A549 (cell line): ENCODE measurements at regions not wholly inside any gene's neighbourhood (a gene's known extent, or its start where the extent isn't known, plus 50 kb on each side); places are given as distances from the start of the nearest gene placed in this dataset.

Source experiments
- CHD2 ChIP-seq: fragments of 150-350 bp; IDR thresholded peaks from 2 replicates; pipeline ENCODE4 v1.6.1; 2014; ENCODE audit warnings: low read length; ENCODE audit not compliant: partially characterized antibody
- EHF ChIP-seq: fragments of 250-450 bp; sonication (Bioruptor Pico); IDR thresholded peaks from 2 replicates; pipeline ENCODE4 v1.5.0; 2020; ENCODE audit warnings: mild to moderate bottlenecking
- FOSB ChIP-seq: fragments of 250-450 bp; sonication (Bioruptor Pico); IDR thresholded peaks from 2 replicates; pipeline ENCODE4 v1.5.0; 2020; ENCODE audit warnings: mild to moderate bottlenecking, moderate library complexity
- HEYL ChIP-seq: fragments of 250-450 bp; sonication (Bioruptor Pico); IDR thresholded peaks from 2 replicates; pipeline ENCODE4 v1.8.0; 2021; ENCODE audit warnings: mild to moderate bottlenecking, moderate library complexity
- MAFK ChIP-seq: fragments of 450-650 bp; IDR thresholded peaks from 2 replicates; pipeline ENCODE4 v1.6.1; 2014; ENCODE audit not compliant: partially characterized antibody
- MAZ ChIP-seq: fragments of 150-350 bp; IDR thresholded peaks from 2 replicates; pipeline ENCODE4 v1.6.1; 2014; ENCODE audit warnings: antibody characterized with exemption, low read depth, low read length, borderline replicate concordance
- MYC ChIP-seq: IDR thresholded peaks from 2 replicates; pipeline ENCODE4 v1.6.1; 2012; ENCODE audit warnings: mild to moderate bottlenecking, inconsistent platforms, low read length, improper control_type of control experiment, borderline replicate concordance
- POLR2A ChIP-seq: IDR thresholded peaks from 2 replicates; pipeline ENCODE4 v1.6.1; 2012; ENCODE audit warnings: mild to moderate bottlenecking, low read length
- RCOR1 ChIP-seq: fragments of 150-350 bp; IDR thresholded peaks from 2 replicates; pipeline ENCODE4 v1.6.1; 2014; ENCODE audit warnings: antibody characterized with exemption, low read length, low read depth
- SMC3 ChIP-seq: fragments of >200 bp; sonication (Bioruptor Twin); formaldehyde crosslinking; IDR thresholded peaks from 3 replicates; pipeline ENCODE4 v1.6.1; 2018; ENCODE audit warnings: inconsistent platforms
- TFCP2L1 ChIP-seq: fragments of 250-450 bp; sonication (Bioruptor Pico); IDR thresholded peaks from 2 replicates; pipeline ENCODE4 v1.5.0; 2021; ENCODE audit warnings: mild to moderate bottlenecking
- TF ChIP-seq, protein P1 (sequence below): fragments of >200 bp; sonication (Bioruptor Twin); formaldehyde crosslinking; IDR thresholded peaks from 3 replicates; pipeline ENCODE4 v1.5.1; 2016
- TF ChIP-seq, protein P2 (sequence below): fragments of 200-600 bp; sonication (generic); IDR thresholded peaks from 2 replicates; pipeline ENCODE4 v1.6.1; 2016; ENCODE audit warnings: antibody characterized with exemption, mild to moderate bottlenecking, moderate library complexity
- TF ChIP-seq, protein P3 (sequence below): fragments of 250-450 bp; sonication (Bioruptor Pico); IDR thresholded peaks from 2 replicates; pipeline ENCODE4 v1.5.0; 2020; ENCODE audit warnings: low read depth, mild to moderate bottlenecking, moderate library complexity

DNA sequence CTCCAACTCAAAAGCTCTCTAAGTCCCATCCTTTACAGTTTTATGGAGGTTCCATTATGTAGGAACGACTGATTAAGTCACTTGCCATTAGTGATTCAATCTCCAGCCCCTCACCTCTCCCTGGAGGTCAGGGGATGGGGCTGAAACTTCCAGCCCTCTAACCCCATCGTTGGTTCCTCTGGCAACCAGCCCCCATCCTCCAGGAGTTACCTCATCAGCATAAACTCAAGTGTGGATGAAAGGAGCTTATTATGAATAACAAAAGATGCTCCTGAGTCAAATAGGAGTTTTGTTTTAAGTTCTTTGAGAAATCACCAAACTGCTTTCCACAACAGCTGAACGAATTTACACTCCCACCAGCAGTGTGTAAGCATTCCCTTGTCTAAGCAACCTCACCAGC lies 494.3 kb upstream of the AUTS2 start:
- no peak for TF ChIP-seq MAZ
- TF ChIP-seq, protein P1, sequence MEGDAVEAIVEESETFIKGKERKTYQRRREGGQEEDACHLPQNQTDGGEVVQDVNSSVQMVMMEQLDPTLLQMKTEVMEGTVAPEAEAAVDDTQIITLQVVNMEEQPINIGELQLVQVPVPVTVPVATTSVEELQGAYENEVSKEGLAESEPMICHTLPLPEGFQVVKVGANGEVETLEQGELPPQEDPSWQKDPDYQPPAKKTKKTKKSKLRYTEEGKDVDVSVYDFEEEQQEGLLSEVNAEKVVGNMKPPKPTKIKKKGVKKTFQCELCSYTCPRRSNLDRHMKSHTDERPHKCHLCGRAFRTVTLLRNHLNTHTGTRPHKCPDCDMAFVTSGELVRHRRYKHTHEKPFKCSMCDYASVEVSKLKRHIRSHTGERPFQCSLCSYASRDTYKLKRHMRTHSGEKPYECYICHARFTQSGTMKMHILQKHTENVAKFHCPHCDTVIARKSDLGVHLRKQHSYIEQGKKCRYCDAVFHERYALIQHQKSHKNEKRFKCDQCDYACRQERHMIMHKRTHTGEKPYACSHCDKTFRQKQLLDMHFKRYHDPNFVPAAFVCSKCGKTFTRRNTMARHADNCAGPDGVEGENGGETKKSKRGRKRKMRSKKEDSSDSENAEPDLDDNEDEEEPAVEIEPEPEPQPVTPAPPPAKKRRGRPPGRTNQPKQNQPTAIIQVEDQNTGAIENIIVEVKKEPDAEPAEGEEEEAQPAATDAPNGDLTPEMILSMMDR, result no peak
- TF ChIP-seq MAFK, result no peak
- no peak for TF ChIP-seq FOSB (CRISPR knock-in tag)
- no peak for TF ChIP-seq CHD2
- TF ChIP-seq, protein P2, sequence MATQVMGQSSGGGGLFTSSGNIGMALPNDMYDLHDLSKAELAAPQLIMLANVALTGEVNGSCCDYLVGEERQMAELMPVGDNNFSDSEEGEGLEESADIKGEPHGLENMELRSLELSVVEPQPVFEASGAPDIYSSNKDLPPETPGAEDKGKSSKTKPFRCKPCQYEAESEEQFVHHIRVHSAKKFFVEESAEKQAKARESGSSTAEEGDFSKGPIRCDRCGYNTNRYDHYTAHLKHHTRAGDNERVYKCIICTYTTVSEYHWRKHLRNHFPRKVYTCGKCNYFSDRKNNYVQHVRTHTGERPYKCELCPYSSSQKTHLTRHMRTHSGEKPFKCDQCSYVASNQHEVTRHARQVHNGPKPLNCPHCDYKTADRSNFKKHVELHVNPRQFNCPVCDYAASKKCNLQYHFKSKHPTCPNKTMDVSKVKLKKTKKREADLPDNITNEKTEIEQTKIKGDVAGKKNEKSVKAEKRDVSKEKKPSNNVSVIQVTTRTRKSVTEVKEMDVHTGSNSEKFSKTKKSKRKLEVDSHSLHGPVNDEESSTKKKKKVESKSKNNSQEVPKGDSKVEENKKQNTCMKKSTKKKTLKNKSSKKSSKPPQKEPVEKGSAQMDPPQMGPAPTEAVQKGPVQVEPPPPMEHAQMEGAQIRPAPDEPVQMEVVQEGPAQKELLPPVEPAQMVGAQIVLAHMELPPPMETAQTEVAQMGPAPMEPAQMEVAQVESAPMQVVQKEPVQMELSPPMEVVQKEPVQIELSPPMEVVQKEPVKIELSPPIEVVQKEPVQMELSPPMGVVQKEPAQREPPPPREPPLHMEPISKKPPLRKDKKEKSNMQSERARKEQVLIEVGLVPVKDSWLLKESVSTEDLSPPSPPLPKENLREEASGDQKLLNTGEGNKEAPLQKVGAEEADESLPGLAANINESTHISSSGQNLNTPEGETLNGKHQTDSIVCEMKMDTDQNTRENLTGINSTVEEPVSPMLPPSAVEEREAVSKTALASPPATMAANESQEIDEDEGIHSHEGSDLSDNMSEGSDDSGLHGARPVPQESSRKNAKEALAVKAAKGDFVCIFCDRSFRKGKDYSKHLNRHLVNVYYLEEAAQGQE, result no peak
- TF ChIP-seq SMC3, result no peak
- no peak for TF ChIP-seq MYC
- no peak for TF ChIP-seq TFCP2L1
- TF ChIP-seq HEYL (CRISPR knock-in tag), result no peak
- TF ChIP-seq, protein P3, sequence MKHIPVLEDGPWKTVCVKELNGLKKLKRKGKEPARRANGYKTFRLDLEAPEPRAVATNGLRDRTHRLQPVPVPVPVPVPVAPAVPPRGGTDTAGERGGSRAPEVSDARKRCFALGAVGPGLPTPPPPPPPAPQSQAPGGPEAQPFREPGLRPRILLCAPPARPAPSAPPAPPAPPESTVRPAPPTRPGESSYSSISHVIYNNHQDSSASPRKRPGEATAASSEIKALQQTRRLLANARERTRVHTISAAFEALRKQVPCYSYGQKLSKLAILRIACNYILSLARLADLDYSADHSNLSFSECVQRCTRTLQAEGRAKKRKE (CRISPR knock-in tag), result no peak
- TF ChIP-seq POLR2A, result no peak
- no peak for TF ChIP-seq EHF (CRISPR knock-in tag)
- TF ChIP-seq RCOR1, result no peak
